AG04450 (cell line): ENCODE measurements at regions not wholly inside any gene's neighbourhood (a gene's known extent, or its start where the extent isn't known, plus 50 kb on each side); places are given as distances from the start of the nearest gene placed in this dataset.

Experiments used
- CTCF ChIA-PET: fragments of 300-600, 350-600 bp; formaldehyde crosslinking; extraction: SDS; loops from one replicate; lab custom pipeline; 2022; ENCODE audit warnings: antibody characterized with exemption, inconsistent platforms; lab: Charles Lee
- POLR2A ChIA-PET: fragments of 350-600 bp; formaldehyde crosslinking; extraction: SDS; loops from one replicate; lab custom pipeline; 2021; ENCODE audit warnings: antibody characterized with exemption, inconsistent platforms; lab: Yijun Ruan, JAX
- DNase-seq: peaks from one replicate; pipeline ENCODE4 v3.0.0-alpha.2; 2011; ENCODE audit warnings: low read depth, low spot score
- H3K27ac ChIP-seq: one replicate; pipeline ENCODE4 v1.5.1; 2012; ENCODE audit warnings: low read depth, low read length, control low read depth
- H3K27me3 ChIP-seq: one replicate; pipeline ENCODE4 v1.6.0; 2012; ENCODE audit warnings: low read length; ENCODE audit not compliant: control insufficient read depth, insufficient read depth
- H3K4me3 ChIP-seq: 2 replicates; pipeline ENCODE4 v1.5.1; 2011; ENCODE audit warnings: mild to moderate bottlenecking, low read depth, low read length, control low read depth
- H3K9me3 ChIP-seq: 2 replicates; pipeline ENCODE4 v1.5.1; 2012; ENCODE audit warnings: low read length; ENCODE audit not compliant: control insufficient read depth, insufficient read depth
- TF ChIP-seq, protein P1 (sequence below): IDR thresholded peaks from 2 replicates; pipeline ENCODE4 v1.5.1; 2011; ENCODE audit warnings: low read depth, low read length, control low read depth, inconsistent platforms

GRCh38 chr2:467101-467500 is 179.2 kb upstream of the ALKAL2 start:
- ChIA-PET POLR2A (no interaction called here), CTCF (no interaction called here)
- H3K4me3 ChIP-seq, result no peak overlapping the region
- no peak overlapping the region for H3K27ac ChIP-seq
- no peaks in the 10 kb centered on the region for H3K27me3 ChIP-seq
- DNase-seq, result no peak
- TF ChIP-seq, protein P1, sequence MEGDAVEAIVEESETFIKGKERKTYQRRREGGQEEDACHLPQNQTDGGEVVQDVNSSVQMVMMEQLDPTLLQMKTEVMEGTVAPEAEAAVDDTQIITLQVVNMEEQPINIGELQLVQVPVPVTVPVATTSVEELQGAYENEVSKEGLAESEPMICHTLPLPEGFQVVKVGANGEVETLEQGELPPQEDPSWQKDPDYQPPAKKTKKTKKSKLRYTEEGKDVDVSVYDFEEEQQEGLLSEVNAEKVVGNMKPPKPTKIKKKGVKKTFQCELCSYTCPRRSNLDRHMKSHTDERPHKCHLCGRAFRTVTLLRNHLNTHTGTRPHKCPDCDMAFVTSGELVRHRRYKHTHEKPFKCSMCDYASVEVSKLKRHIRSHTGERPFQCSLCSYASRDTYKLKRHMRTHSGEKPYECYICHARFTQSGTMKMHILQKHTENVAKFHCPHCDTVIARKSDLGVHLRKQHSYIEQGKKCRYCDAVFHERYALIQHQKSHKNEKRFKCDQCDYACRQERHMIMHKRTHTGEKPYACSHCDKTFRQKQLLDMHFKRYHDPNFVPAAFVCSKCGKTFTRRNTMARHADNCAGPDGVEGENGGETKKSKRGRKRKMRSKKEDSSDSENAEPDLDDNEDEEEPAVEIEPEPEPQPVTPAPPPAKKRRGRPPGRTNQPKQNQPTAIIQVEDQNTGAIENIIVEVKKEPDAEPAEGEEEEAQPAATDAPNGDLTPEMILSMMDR, result no peak
- peaks cover 62% of the 10 kb centered on the region for H3K9me3 ChIP-seq

- CTCF ChIA-PET, result no interaction called here
- no peaks in the 10 kb centered on the region for H3K27me3 ChIP-seq
- DNase-seq, result no peak
Observed at GRCh38 chr2:464562-465309, 176.8 kb upstream of the ALKAL2 start.

DNA sequence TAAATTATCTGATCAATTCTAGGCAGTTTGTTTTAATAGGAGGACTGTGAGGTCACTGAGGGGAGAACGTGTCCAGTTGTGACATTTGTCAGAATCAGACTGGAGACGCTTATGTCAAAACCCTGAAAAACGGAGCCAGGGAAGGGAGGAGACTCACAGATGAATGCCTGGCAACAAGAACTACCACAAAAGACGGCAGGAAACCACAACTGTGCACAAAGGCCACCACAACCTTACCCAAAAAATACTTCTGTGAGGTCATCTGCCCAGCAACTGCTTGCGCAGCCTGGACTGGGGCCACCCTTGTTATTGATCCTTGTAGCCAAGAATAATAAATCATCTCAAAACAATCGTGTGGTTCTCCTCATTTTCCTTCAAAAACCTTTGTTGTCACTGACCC is 173.0 kb upstream of the ALKAL2 start:
- ChIA-PET CTCF (no interaction called here), POLR2A (no interaction called here)
- TF ChIP-seq, protein P1, result no peak
- no peaks in the 10 kb centered on the region for H3K27me3 ChIP-seq
- peaks cover 50% of the 10 kb centered on the region for H3K9me3 ChIP-seq
- no peak overlapping the region for H3K27ac ChIP-seq
- no peak overlapping the region for H3K4me3 ChIP-seq
- no peak for DNase-seq

More at GRCh38 chr2:464562-465309, 176.8 kb upstream of the ALKAL2 start:
- no peak overlapping the region for H3K4me3 ChIP-seq
- H3K27ac ChIP-seq, result no peak overlapping the region
- POLR2A ChIA-PET, result no interaction called here
- TF ChIP-seq, protein P1, result no peak
- H3K9me3 ChIP-seq, result peaks cover 64% of the 10 kb centered on the region

DNA sequence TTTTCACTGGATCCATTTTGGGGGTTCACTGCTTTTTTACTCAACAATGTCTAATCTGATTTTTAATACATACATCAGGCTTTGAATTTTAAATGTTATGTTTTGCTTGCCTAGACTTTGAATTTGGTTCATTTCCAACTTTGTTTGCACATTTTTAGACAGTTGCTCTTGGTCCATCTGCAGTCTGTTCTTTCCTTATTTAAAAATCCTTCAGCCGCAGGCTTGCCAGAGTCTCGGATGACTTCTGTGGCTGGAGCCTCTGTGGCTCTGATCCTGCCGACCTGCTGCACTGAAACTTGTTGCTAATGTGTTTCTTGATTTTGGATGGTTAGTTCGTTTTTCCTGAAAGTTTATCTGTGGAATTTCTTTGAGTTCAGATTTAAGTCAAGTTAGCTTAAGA is 172.0 kb upstream of the ALKAL2 start:
- DNase-seq, result no peak
- CTCF ChIA-PET, result no interaction called here
- H3K4me3 ChIP-seq, result no peak overlapping the region
- no peaks in the 10 kb centered on the region for H3K27me3 ChIP-seq
- no peak overlapping the region for H3K27ac ChIP-seq
- TF ChIP-seq, protein P1, result no peak
- POLR2A ChIA-PET, result no interaction called here
- peaks cover 52% of the 10 kb centered on the region for H3K9me3 ChIP-seq

- ChIA-PET CTCF (no interaction called here), POLR2A (no interaction called here)
- Histone ChIP-seq H3K9me3 (peaks cover 55% of the 10 kb centered on the region), H3K4me3 (no peak overlapping the region), H3K27ac (no peak overlapping the region), H3K27me3 (no peaks in the 10 kb centered on the region)
- no peak for DNase-seq
- TF ChIP-seq, protein P1, result no peak
Observed at GRCh38 chr2:458425-458815, 170.5 kb upstream of the ALKAL2 start.
